ENCODE measurements at regions not wholly inside any gene's neighbourhood (a gene's known extent, or its start where the extent isn't known, plus 50 kb on each side); places are given as distances from the start of the nearest gene placed in this dataset.
"Not testable (repeated sequence)": the region's sequence is repeated elsewhere in the genome, so short reads cannot be mapped to it uniquely, and the experiment has no call there.

DNA sequence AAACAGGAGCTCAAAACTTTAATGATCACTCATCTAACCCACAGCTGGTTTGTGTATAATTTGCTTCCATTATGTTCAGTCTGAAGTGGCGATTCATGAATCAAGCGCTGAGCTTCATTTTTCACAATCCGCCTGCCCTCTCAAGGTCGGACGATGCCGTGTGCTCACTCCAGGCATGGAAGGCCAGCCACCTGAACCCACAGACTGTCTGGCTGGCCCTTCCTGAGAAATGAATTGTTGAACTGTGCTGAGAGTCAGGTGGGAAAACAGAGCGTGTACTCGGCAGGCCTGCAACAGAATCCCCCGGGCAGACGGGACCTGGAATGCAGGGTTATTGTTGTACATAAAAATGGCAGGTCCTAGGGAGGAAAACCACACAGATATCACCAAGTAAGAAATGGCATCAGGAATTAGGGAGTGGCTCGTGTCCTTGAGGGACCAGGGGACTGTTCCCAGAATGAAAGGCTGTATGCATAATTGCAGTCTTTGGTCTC, 375.7 kb downstream of the IRX2 start:
- DNase-seq: no peak

DNA sequence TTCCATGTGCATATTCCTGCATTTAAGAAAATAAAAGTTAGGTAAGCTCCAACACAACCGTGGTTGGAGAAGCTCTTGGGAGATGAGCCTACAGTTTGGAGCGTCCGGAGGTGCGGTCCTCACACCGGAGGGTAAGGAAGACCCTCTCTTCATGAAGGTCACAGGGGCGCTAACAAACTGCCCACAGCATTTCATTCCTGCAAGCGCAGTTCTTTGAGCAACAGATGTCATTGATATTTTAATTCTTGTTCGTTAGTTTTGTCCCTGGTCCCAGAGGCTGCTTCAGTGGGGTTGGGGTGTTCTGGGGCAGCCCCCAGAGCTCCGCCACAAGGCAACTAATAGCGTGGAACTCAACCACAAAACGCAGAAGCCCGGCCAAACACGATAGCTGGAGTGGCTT, 376.2 kb downstream of the IRX2 start:
- DNase-seq: no peak

DNA sequence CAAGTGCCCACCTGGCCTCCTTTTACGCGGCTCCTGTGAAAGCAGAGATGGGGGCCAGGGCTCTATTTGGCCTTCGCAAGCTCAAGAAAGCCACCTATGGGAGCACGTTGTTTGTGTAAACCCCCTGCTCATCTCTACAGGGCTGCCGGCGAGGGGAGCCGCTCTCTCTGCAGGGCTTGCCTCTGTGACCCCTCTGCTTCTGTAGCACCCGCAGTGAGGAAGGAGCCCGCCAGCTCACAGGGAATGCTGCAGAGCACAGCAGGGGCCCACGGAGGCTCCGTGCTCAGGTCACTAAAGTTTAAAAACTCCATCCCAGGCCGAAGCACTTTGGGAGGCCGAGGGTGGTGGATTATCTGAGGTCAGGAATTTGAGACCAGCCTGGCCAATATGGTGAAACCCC, 376.8 kb downstream of the IRX2 start:
- no peak for DNase-seq

DNA sequence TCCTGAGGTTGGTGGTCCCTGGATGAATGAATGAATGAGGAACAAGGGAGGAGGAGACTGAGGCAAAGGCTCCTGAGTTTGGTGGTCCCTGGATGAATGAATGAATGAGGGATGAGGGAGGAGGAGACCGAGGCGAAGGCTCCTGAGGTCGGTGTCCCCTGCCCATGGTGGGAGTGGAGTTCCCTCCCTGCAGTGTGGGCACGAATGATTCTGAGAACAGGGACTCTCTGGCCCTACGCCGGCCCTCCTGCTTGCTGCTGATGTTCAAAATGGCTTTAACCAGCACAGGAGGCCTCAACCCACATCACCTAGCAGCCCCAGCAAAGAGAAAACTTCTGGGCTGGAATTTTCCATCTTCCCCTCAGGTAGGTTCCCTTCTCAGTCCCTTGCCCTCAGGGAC, 377.8 kb downstream of the IRX2 start:
- DNase-seq: no peak

DNA sequence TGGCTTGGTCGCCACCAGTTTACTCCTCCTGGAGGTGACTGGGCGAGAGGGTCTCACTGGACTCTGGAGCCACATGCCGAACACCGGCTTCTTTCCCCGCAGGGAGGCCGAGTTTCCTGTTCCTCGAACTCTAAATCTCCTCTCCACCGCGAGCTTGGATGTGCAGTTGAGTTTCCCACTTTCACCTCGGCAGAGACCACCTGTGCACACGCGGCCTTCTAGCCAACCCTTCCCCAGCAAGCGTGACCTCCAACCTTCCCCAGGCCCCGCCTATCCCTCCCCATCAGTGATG, 380.1 kb downstream of the IRX2 start:
- DNase-seq: no peak

DNA sequence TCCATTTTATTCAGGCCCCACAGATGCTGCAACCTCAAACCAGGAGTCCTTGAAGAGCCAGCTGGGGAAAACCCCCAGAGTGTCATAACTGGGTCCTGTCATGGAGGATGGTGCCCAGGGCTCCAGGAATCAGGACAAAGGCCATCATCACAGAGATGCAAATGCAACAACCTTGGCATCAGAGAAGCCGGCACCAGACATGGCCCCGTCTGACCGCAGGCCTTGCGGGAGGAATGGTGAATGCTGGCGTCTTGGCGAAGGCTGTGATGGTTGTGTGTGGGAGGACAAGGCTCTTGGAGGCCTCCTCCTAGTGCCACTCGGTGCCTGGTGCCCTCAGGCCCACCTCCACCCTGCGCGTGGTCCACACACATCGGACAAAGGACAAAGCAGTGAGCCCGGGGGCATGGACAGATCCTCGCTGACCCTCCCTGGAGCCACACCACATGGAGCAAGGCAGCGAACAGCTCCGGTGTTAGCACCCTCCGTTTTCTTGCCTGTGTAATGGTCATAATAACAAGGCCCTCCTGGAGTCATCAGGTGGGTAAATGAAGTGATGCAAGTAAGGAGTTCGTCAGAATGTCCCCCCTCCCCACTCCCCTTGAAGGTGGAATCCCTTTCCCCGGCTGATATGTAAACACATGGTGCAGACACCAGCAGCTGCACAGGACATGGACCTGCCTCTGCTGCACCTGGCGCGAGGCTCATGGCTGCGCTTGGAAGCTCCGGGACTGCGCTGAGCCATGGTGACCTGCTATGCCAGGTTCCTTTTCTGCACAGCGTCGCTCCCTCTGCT, 380.7 kb downstream of the IRX2 start:
- DNase-seq: no peak

DNA sequence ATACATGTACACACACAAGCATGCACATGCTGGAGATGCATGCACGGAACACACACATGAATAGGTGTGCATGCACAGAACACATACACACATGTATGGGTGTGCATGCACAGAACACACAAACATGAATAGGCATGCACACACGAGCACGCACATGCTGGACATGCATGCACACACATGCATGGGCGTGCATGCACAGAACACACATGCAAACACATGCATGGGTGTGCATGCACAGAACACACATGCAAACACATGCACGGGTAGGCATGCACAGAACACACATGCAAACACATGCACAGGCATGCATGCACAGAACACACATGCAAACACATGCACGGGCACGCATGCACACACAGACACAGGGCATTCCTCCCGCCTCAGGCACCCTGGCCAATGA, 382.3 kb downstream of the IRX2 start:
- DNase-seq: no peak

DNA sequence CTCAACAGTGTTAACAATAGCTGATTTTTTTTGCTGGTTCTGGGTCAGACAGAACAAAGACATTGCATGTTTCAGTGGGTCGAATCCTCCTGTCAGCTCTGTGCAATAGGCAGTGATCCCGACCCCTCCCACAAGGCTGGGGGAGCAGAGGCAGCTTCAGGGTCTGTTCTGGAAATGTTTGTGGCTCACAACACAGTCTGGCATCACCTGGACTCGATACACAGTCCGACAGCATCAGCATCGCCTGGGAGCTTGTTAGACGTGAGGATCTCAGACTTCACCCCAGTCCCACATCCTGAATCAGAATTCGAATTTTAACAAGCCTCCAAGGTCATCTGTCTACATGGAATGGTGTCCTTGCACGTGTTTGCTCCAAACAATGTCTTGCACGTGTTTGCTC, 384.7 kb downstream of the IRX2 start:
- no peak for DNase-seq

DNA sequence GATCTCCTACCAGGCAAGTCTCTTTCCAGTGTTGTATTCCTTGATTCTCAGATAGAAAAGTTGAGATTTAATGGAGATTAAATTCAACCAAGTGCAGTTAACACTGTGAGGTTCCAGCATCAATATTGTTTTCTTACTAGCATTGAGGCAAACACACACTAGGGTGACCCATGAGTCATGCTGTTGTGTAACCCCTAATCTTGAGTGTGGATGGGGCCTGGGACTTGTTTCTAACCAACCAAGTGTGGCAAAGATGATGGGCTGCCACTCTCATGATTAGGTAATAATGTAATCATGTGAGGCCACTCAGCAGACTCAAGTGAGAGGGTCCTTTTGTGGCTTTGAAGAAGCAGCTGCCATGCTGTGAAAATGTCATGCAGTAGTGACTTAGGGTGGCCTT, 394.2 kb downstream of the IRX2 start:
- no peak for DNase-seq

DNA sequence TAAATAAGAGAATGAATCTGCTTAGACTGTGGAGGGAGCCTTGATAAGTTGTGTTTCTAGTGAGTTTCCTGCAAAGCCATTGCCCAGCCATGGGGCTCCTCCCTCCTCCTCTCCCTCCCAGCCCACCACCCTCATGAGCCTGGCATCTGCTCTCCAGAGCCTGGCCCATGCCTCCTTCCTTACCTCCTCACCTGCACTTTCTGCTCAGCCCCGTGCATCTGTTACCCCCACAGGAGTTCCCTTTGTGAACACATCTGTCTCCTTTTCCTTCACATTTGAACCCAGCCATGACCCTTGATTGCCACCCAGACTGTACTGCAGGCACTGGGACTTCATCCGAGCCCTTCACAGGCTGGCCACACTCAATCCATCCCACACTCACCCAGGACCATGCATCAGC, 395.6 kb downstream of the IRX2 start:
- no peak for DNase-seq

DNA sequence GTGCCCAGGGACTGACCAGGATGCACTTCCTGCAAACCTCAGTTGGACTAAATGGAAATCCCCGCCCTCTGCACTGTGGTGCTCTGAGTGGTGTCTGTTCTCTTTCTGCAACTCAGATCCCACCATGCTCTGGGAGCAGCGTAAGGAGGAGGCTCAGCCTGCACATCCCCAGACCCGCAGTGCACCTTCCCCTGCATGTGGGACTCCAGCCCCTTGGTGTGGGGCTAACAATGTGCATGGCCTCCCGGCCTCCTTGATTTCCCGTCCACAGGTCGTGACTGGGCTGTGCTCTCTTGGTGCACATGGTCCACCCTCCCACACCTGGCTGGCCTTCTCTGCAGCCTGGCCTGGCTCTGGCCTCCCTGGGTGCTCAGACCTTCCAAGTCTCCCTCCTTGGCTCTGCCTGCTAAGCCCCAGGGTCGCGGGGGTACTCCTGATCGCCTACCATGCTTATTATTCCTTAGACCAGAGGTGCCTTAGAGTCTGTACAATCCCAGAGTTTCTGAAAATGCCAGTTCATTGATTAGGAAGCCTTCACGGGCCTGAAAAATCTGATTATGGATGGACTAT, 397.5 kb downstream of the IRX2 start:
- DNase-seq: no peak

DNA sequence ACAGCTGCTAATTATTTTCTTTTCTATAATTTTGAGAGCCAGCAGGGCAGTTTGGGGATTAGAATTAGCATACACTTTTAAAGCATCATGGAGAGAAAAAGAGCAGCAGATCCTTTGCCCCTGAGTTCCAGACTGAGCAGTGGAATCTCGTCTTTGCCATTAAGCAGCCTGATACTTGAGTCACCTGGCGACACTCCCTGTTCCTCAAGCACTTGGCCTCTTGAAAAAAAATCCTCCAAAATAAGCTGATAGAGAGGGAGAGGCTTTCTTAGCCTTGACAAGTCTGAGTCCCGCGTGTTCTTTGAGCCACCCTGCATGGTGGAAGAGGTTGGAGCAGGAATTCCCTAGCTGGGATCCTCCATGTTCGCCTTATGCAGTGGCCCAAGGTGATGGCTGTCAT, 398.3 kb downstream of the IRX2 start:
- no peak for DNase-seq

DNA sequence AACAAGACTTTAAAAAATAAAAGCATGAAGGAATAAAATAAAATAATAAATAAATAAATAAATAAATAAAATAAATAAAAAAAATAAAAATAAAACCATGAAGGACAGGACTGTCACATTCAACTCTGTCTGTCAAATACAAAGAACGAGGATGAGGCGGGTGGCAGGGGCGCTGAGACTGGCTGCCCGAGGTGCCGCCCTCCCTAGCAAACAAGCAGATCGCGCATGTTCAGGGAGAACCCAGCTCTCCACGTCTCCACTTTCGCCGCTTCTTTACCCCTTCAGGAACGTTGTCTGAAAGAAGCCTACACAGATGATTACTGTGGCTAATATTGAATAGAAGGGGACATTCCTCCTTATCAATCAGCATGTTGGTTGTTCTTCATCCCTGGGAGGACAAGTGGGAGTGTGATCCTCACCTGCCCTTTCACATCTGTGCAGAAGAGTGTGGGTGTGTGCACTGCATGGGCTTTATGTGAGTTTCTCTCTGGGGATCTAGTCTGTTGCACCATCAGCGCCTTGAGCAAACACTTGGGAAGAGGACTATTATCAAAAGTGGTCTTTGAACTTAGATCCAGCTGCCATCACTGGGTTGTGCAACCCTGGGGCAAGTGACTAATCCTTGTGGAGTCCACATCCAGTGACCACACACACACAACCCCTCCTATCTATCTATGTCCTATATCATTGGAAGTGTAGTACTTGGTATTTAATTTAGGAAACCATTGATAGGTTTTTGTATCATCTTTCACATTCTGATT, 399.2 kb downstream of the IRX2 start:
- DNase-seq: no peak

DNA sequence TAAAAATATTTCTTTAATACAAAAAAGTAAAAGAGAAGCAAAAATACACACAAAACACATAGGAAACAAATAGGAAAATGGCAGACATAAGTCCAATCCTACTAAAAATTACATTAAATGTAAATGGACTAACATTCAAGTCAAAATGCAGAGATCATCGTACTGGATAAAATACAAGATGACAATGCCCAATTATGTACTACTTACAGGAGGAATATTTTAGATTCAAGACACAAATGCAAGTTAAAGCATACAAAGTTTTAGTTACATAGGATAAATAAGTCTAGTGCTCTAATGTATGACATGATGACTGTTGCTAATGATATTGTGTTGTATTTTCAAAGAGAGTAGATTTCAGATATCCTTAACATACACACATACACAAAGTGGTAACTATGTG, 401.7 kb downstream of the IRX2 start:
- DNase-seq: not testable (repeated sequence)

DNA sequence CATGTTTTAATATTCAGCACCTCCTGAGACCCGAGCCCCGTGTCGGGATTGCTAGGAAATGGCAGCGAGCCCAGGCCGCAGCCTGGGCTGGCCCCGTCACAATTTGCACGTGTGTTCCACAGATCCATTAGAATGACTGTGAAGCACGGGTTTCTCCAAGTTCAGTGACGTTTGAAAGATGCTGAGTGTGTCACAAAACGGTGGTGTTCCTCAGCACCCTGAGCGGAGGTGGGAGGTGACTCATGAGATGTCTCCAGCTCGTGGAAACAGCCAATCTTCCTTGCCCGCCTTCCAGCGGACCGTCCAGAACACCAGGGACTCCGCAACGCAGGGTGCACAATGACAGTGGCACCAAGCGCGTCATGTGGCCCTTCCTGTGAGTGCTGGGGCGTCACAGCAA, 412.8 kb downstream of the IRX2 start:
- no peak for DNase-seq

DNA sequence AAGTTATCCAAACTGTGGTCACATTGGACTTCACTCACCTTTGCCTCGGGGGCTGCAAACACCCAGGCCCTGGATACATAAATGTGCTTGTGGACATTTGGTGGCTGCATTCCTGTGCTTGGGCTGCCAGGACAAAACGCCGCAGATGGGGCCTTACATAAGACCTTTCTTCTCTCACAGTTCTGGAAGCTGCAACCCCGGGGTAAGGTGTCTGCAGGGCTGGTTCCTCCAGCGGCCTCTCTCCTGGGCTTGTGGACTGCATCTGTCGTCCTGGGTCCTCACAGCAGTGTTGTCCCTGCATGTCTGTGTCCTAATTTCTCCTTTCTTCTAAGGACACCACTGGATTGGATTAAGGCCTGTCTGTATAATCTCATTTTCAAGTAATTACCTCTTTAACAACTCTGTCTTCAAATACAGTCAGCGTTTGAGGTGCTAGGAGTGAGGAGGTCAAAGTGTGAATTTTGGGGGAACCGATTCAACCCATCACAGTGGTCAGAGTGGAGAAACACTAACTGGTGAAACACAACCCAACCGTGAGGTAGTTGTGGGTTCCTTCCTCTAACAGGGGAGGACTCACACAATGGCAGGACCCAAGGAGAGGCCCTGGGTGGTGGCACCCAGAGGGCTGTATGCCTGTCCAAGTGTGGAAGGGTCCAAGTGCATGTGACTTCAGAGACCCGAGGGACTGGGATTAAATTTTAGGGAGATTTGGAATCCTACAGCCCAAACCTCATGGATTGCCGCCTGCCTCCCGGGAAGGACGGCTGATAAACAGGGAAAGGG, 415.6 kb downstream of the IRX2 start:
- no peak for DNase-seq

DNA sequence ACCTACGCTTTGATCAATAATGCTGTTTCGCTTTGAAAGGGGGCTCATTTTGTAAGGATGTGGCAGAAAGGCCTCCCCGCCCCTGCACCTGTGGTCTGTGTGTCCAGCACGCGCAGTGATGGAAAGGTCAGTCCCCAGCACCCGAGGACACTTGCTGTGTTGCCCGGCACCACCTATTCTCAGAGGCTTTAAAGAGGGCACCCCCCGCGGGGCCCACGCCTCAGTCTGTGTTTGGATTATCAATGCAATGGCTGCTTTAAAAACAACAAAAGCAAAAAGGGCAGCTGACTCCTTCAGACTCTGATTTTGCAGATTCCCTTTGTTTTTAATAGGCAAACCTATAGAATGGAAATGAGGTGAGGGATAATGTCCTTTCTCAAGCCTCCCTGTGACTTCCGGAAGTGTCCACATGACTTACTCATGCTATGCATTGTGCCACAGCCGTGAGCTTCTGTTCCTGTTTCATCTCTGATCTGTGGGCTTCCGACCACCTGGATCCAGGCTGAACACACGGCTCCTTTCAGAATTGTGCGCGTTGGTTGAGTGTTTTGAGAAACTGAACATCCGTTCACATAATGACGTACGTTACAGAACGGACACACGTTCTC, 416.2 kb downstream of the IRX2 start:
- peak; percentile 80 for DNase-seq

DNA sequence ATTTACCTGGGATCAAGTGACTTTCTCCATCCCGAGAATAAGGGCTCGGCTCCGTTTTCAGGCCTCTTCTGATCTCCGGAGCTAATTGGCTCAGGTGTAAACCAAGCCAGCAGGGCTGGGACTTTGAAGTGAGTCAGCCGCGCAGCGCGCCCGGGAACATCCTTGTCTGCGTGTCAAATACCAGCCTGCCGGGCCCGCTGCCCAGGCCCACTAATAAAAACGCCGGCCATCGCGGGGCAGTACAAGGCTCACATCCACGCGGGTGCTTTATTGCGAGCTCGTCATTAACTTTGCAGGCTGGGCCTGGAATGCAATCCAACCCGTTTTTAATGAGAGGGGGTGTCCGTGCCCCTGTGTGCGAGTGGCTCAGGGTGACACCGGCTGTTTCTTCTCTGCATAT, 416.8 kb downstream of the IRX2 start:
- DNase-seq: peak; percentile 84

DNA sequence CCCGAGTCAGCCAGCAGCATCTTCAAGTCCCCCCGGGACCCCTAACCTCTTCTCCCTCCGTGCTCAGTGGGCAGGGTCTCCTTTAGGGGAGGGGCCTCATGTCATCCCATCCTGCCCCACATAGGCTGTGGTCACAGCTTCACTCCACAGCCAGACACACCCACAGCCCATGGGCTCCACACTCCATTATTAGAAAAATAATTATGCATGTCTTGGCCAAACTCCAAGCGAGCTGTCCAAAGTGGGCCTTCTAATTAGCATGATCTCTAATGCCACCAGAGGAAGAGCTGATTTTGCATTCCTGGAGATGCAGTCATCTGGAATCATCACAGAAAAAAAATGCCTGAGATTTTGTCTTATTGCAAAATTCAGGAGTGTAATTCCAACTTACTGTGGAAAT, 418.2 kb downstream of the IRX2 start:
- DNase-seq: no peak

DNA sequence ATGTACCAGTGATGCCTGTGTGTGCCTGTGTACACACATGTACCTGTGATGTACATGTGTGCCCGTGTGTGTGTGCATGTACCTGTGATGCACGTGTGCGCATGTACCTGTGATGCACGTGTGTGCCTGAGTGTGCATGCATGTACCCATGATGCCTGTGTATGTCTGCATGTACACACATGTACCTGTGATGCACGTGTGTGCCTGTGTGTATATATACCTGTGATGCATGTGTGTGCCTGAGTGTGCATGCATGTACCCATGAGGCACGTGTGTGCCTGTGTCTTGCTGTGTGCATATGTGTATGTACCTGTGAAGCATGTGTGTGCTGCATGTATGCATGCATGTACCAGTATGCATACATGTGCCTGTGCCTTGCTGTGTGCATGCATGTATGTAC, 419.0 kb downstream of the IRX2 start:
- DNase-seq: no peak

DNA sequence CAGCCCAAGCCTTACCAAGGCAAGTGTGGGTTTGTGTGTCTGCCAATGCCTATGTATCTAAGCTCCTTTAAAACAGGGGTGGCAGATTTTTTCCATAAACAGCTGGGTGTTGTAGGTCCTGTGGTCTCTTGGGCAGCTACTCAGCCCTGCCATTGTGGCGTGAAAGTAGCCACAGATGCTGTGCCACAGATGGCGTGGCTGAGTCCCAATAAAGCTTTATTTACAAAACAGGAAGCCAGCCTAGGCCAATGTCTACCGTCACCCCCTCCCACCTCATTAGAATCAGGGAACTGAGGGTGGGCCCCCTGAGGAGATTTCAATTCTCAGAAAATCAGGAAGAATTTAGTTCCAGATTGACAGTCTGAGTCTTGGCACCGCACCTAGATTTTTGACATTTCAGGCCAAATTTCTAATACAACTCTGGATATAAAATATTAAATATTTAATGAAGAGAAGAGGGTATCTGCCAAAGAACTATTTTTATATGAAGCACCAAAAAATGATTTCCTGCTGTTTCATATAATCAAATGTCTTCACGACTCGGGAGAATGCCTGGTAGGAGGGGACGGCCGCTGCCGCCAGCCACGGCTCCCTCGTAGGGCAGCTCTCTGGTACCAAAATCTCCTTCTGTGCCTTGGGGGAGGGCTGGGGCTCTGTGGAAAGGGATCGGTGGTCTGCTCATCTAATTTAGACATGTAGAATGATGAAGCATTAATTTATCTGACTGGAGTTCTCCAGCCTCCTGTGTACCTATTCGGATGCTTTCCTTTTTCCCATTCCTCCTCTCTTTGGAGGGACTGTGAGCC, 420.9 kb downstream of the IRX2 start:
- DNase-seq: no peak

DNA sequence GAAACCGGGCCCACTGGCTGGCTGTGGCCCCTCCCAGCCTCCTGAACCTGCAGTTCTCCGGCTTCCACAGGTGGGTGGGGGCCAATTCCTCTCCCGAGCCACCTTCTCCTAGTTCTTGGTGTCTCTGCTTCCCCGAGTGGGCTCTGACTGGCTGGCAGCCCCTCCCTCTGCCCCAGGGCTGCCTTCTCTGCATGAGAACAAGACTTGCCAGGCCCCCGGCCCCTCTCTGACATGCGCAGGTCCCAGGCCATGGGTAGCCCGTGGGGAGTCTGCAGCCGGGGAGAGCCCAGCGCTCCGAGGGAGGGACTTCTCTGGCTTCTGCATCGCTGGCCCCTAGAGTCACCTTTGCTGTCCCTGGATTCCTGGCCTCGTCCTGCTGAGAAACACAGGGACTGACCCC, 421.7 kb downstream of the IRX2 start:
- DNase-seq: no peak

Data from NCI-H748 treated with DMSO at 0.1 percent for 48 hours (cell line).